NCI-H2227 (cell line): ENCODE measurements at regions not wholly inside any gene's neighbourhood (a gene's known extent, or its start where the extent isn't known, plus 50 kb on each side); places are given as distances from the start of the nearest gene placed in this dataset.
"Not testable (repeated sequence)": the region's sequence is repeated elsewhere in the genome, so short reads cannot be mapped to it uniquely, and the experiment has no call there.

ENCODE experiments used
- DNase-seq: peaks from one replicate; lab custom pipeline; 2025; ENCODE audit not compliant: unreplicated experiment; lab: John Stamatoyannopoulos, UW

DNA sequence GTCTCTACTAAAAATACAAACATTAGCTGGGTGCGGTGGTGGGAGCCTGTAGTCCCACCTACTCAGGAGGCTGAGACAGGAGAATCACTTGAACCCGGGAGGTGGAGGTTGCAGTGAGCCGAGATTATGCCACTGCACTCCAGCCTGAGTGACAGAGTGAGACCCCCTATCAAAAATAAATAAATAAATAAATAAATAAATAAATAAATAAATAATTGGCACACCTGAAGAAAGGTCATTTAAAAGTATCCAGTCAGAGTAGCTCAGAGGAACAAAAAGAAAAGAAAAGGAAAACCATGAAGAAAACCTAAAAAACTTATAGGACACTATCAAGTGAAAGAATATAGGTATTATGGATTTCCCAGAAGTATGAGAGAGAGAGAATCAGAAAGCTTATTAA, 330.1 kb upstream of the AR start:
- not testable (repeated sequence) for DNase-seq

DNA sequence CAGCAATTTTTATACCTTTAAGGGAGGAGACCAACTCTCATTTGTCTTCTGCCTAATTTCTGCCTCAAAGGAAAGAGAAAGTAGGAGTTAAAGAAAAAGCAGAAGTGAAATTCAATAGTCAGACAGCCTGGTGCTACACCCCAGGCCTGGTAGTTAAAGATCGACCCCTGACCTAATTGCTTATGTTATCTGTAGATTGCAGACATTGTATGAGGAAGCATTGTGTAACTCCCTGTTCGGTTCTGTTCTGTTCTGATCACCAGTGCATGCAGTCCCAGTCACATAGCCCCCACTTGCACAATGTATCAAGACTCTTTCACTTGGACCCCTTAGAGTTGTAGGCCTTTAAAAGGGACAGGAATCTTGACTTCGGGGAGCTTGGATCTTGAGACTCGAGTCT, 335.9 kb upstream of the AR start:
- no peak for DNase-seq

DNA sequence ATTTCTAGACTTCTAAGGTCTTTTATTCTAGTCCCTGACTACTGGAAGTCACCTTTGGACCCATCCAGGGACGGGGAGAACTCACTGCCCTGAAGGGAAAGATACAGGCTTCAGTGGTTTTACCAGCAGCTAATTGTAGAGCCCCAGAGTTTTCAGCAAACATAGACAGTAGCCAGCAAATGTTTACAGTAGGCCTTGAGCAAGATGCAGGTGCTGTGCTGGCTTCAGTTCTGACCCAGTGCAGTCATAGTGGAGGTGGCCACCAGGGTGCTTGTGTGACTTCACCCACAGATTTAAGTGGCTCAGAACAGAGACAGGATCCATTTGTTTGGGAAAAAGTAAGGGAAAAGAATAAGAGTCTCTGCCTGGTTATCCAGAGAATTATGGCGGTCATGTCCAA, 384.4 kb upstream of the AR start:
- no peak for DNase-seq

DNA sequence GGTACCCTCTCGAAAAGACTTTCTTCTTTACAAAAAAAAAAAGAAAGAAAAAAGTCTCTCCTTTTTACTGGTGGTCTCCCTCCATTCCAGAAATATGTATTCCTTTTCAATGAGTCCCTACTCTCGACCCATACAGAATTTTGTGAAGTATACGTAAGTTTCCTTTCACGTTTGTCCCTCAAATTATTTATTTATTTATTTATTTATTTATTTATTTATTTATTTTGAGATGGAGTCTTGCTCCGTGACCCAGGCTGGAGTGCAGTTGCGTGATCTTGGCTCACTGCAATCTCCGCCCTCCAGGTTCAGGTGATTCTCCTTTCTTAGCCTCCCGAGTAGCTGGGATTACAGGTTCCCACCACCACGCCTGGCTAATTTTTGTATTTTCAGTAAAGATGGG, 429.2 kb upstream of the AR start:
- no peak for DNase-seq

DNA sequence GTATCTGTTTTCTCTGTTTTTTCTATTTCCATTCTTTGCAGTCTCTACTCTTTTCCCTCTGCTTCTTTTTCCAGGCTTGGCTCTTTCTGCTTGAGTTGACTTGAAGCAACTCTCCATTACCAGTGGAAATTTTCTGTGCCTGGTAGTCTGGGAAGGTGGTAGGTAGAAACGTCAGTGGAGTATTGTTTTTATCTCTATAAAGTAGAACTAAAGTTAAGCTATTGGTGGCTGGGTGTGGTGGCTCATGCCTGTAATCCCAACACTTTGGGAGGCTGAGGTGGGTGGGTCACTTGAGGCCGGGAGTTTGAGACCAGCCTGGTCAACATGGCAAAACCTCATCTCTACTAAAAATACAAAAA, 438.1 kb upstream of the AR start:
- no peak for DNase-seq

DNA sequence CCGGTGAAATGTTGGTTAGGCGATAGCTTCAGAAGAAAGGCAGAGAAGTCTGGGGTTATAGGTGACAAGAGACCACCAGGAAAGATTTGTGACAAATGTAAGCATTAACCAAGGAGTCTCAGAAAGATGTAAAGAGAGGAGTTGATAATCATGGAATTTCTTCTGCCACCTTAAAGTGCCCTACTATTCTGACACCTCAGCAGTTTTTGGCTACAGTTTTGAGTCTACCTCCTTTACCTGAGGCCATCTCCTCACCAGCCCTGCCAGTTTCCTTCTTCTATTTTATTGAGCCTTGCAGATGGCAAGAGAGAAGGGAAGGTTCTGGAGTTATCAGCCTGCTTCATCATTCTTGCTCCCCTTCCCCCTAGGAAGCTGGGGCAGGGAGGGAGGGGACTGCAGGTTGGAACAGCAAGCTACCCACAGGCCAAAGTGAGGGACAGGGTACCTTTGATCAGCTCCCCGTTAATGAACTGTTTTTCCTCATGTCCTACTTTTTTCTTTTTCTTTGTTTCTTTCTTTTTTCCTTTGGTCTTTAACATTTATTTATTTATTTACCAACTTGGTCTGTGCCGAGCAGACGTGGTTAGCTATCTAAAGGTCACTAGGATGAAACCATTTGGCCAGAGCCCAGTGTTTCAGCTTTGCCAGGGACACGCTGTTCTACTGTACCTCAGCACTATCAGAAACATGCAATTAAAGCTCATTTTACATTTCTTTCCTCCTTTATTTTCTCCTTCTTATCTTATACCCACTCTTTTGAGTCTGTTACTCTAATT, 438.7 kb upstream of the AR start:
- no peak for DNase-seq

DNA sequence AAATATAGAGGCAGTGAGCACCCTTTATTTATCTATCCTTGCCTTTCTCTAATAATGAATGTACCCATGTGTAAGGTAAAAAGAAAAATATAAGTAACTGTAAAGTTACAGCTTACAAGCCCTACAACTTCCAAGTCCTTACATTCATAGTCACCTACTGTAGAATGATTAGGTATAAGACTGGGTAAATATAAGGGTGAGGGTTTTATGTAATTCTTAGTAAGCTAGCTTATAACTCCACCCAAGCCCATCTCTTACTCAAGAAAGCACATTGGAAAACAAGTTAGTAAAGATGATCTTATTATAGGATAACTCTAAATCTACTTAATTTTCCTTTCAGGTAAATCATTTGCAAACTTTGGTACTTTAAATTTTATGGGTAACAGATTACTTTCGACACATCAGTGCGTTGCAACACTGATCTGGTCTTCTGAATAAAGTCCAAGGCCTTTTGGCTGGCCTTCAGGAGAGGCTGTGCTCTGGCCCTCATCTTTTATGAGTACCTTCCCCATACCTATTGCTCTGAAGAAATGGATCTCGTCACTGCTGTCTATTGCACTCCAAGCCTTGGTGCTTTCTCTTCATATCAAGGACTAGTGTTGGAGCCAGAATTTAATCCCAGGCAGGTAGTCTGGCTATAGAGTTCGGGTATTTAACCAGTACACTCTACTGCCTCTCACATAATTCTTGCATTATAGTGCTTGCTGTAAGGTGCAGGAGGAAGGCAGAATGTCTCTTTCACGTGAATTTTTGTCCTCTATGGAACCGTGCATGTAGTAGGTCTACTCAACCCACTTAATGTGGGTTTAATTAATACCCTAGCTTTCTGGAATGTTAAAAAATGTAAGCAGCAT, 443.6 kb upstream of the AR start:
- no peak for DNase-seq

DNA sequence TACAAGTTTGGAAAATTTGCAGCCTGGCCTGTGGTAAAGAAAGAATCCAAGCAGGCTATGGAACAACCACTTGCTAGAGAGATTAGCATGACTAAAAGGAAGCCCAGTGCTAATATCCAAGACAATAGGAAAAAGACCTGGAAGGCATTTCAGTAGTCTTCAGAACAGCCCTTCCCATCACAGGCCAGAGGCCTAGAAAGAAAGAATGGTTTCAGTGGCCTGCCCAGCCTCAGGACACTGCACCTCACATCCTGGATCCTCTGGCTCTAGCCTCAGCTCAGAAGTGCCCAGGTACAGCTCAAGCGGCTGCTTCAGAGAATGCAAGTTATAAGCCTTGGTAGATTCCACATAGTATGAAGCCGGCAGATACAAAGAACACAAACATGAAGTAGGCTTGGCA, 449.8 kb upstream of the AR start:
- no peak for DNase-seq

DNA sequence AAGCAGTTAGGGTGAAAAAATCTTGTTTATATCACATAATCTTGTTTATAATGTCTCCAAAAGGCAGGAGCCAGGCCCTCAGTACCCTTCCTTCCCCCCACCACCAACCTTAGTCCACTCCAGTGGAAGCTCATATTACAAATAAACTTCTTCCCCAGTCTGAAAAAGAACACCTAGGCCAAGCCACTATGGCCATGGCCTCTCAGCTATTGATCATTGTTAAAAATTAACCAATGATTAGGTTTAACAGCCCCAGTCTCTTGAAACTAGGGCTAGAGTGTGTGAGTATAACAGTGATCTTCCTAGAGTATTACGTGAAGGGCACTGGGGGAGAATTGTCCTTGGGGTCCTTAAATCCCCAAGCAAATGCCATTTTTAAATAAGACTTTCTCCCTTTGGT, 411.9 kb upstream of the EDA2R start:
- DNase-seq, result no peak

DNA sequence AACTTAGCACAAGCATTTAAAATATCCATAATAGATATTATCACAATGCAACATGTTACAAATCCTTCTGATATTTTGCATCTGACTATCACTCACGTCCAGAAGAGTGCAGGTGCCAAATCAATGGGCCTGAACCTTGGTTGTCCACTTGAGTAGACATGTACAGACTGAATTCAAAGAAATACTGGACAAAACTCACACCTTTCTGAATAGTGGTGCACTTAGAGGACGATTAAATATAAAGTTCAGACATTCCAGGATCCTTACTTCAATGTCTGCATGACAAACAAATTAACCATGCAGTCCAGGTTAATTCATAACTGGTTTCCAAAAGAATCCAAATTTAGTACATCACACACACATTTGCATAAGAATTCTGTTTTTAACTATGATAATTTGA, 406.0 kb upstream of the EDA2R start:
- no peak for DNase-seq

DNA sequence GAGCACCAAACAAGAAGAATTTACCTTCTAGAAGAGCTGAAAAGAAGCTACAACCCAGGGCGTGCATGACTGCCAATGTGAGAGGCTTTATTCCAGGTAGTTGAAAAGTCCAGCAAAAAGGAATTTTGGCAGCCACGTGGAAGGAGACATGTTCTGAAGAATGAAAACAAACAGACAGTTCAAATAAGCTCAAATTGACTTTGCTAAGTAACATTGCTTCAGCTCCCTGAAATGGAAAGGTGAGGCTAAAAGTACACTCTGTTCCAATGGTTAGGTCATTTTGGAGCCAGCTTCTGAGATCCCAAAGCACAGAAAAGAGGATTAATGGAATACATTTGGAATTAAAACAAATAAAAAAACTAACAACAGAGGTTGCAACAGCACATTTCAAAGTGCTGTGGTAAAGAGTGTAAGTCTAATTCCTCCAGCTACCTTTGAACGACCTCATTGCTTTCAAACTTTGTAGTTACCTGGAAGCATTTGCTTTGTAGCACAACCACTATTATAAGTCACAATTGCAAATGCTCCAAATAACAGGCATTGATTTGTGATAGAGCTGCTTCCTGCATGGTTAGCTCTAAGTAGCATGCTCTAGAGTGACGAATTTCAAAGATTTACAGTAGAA, 405.3 kb upstream of the EDA2R start:
- no peak for DNase-seq

DNA sequence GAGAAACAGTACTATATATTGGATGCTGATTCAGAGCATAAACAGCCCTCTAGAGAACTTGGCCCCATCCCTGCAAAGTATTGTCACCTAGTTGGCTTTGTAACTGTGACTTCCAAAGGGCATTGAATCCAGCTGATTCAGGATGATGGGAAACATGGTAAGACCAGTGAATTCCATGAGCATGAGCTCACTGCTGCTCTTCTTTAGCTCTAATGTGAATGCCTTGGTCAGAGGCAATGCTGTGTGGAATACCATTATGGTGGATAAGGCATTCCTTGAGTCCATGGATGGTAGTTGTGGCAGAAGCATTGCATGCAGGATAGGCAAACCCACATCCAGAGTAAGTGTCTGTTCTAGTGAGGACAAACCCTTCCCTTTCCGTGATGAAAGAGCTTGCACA, 365.6 kb upstream of the EDA2R start:
- no peak for DNase-seq

DNA sequence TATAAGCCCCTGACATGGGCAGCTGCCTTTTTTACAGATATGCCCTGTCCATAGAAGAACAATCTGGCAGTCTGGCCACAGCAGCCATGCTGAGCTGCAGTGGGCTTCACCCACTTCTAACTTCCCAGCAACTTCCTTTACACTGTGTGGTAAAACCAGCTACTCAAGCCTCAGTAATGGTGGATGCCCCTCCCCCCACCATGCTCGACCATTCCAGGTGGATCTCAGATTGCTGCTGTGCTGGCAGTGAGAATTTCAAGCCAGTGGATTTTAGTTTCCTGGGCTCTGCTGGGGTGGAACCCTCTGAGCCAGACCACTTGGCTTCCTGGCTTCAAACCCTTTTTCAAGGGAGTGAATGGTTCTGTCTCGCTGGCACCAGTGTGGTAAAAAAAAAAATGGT, 355.9 kb upstream of the EDA2R start:
- no peak for DNase-seq

DNA sequence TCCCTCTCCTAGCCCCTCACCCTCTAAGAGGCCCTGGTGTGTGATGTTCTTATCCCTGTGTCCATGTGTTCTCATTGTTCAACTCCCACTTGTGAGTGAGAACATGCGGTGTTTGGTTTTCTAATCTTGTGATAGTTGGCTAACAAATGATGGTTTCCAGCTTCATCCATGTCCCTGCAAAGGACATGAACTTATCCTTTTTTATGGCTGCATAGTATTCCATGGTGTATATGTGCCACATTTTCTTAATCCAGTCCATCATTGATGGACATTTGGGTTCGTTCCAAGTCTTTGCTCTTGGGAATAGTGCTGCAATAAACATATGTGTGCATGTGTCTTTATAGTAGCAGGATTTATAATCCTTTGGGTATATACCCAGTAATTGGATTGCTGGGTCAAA, 353.2 kb upstream of the EDA2R start:
- not testable (repeated sequence) for DNase-seq

DNA sequence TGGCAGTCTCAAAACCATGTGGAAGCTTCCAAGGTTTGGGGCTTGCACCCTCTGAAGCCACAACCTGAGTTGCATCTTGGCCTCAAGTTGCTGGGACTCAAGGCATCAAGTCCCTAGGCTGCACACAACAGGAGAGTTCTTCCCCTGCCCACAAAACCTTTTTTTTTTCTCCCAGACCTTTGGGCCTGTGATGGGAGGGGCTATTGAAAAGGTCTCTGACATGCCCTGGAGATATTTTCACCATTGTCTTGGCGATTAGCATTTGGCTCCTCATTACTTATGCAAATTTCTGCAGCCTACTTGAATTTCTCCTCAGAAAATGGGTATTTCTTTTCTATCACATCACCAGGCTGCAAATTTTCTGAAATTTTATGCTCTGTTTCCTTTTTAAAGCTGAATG, 349.5 kb upstream of the EDA2R start:
- no peak for DNase-seq

DNA sequence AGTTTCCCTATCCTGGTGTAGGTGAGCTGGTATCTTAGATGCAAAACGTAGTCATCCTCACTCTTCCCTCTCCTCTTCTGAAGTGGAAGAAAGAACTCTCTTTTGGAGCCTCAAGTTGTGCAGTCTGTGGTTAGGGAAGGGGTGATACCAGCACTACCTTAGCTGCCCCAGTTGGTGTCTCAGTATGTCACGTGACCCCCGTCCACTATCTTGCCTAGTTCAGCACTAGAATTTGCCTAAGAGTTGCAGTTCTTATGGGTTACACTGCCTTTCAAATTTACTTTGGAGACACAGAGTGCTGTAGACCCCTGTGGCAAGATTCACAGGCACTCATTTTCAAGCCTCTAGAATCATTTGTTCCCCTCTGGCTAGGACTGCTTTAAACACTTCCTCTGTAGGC, 322.8 kb upstream of the EDA2R start:
- no peak for DNase-seq

DNA sequence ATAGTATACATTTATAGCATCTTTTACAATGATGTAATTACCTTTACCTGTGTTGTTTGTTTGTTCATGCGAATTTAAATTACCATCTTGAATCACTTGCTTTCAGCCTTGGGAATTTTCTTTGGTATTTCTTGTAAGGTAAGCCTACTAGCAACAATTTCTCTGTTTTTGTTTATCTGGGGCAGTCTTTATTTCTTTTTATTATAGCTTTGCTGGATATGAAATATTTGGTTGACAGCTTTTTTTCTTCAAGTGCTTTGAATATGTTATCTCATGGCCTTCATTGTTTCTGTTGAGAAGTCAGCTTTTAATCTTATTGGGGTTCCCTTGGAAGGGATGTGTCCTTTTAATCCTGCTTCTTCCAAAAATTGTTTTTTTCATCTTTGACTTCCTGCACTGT, 292.8 kb upstream of the EDA2R start:
- DNase-seq, result no peak

DNA sequence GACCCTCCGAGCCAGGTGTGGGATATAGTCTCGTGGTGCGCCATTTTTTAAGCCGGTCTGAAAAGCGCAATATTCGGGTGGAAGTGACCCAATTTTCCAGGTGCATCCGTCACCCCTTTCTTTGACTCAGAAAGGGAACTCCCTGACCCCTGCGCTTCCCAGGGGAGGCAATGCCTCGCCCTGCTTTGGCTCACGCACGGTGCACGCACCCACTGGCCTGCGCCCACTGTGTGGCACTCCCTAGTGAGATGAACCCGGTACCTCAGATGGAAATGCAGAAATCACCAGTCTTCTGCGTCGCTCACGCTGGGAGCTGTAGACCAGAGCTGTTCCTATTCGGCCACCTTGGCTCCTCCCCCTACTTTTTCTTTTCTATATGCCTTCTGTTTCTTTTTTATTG, 291.6 kb upstream of the EDA2R start:
- not testable (repeated sequence) for DNase-seq

DNA sequence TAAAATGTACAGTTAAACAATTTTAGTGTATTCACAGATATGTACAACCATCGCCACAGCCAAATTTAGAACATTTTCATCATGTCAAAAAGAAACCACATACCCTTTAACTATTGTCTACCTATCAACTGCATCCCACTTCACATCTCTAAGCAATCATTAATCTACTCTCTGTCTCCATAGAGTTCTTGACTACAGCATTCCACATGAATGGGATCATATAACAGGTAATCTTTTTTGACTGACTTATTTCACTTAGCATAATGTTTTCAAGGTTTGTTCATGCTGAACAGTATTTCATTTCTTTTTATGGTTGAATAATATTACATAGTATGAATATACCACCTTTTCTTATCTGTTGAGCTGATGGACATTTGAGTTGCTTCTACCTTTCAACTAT, 281.4 kb upstream of the EDA2R start:
- DNase-seq, result no peak

DNA sequence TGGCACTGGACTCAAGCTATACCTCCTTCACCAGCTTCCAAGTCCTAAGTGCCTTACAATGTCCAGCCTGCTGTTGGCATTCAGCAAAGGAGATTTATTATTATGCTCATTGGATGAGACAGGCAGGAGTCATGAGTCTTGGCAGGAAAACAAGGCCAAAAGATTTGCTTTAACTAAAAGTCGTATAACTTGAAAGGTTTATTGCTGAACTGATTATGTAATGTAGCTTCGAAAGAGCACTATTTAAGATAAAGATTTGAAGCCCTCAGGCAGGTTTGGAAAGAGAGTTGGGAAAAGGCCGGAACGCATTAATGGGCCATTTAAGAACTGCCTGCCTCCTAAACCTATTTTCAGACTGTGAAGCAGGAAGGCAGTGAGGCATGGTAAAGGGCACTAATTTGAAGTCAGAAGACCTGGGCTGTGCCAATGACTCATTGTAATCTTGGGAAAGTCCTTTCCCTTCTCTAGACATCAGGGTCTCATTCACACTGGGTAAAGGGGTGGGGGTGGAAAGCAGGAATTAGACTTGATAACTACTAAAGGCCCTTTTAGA, 280.5 kb upstream of the EDA2R start:
- DNase-seq, result no peak

DNA sequence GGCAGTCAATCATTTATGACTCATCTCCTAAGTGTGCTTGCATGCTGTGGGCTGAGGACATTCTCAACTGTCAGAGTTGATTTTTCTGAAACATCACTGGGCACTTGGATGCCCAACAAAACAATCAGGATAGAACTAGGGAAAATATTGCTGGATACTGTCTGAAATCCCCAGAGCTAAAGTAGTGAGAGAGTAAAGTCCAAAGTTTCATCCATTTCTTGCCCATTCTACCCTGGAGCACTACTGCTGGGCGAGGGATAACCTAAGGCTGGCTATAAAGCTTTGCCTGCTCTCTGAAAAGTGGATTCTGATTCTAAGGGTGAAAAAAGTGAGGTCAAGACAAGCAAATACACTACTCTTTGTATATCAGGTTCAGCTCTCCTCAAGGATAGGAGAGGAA, 279.6 kb upstream of the EDA2R start:
- no peak for DNase-seq

DNA sequence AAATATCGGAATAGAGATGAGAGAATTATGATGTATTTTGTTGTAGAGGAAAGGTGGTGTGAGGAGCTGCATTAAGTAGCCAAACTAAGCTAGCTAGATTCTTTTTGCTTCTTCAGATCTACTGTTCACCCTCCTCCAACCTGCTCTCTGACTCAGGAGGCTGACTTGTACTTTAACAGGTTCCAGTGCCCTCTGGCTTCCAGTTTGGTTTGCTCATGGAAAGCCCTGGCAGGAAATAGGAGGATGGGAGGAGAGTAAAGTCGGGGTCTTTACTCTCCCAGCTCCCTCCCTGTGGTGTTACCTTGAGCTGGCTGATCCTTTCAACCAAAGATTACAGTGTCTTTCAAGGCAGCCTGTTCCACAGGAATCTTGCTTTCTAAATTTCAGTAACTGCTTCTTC, 277.0 kb upstream of the EDA2R start:
- DNase-seq, result no peak
